ENCODE measurements at regions not wholly inside any gene's neighbourhood (a gene's known extent, or its start where the extent isn't known, plus 50 kb on each side); places are given as distances from the start of the nearest gene placed in this dataset.

DNA sequence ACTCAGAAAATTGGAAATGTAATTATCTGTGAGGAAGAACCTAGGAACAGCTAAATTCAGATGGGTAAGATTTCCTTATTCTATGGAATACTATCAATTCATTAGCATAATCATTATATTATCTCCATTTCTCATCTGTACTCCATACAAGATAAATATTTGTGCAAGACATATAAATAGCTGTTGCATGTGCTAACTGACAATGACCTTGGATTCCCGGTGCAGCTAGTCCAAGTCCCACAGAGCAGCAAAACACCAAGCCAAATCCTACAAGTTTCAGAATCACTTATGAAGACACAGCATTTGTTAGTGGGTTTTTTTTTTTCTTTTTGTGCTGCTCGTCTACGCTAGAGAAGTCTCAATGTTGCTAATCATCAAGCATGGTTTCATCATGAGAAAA is 64.8 kb downstream of the NUDT12 start:
- TF ChIP-seq, protein P1, sequence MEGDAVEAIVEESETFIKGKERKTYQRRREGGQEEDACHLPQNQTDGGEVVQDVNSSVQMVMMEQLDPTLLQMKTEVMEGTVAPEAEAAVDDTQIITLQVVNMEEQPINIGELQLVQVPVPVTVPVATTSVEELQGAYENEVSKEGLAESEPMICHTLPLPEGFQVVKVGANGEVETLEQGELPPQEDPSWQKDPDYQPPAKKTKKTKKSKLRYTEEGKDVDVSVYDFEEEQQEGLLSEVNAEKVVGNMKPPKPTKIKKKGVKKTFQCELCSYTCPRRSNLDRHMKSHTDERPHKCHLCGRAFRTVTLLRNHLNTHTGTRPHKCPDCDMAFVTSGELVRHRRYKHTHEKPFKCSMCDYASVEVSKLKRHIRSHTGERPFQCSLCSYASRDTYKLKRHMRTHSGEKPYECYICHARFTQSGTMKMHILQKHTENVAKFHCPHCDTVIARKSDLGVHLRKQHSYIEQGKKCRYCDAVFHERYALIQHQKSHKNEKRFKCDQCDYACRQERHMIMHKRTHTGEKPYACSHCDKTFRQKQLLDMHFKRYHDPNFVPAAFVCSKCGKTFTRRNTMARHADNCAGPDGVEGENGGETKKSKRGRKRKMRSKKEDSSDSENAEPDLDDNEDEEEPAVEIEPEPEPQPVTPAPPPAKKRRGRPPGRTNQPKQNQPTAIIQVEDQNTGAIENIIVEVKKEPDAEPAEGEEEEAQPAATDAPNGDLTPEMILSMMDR (IDR thresholded peaks at IDR 0.05), result no peak
- no peak for TF ChIP-seq POLR2A (IDR thresholded peaks at IDR 0.05)
